CD4-positive, alpha-beta T cell (primary cell): ENCODE measurements at regions not wholly inside any gene's neighbourhood (a gene's known extent, or its start where the extent isn't known, plus 50 kb on each side); places are given as distances from the start of the nearest gene placed in this dataset.

ENCODE experiments used
- ATAC-seq: fragments of 200-7000 bp; cut with Tn5 transposase; one replicate; pipeline ENCODE4 v1.10.0; 2022; ENCODE audit warnings: mild to moderate bottlenecking; ENCODE audit not compliant: poor library complexity
- CTCF ChIA-PET: fragments of 350-600 bp; sonication (Branson Sonifier 250); formaldehyde crosslinking; loops from one replicate; lab custom pipeline; 2021; ENCODE audit warnings: antibody characterized with exemption, inconsistent platforms; lab: Charles Lee
- POLR2A ChIA-PET: fragments of 350-600 bp; sonication (Branson Sonifier 250); formaldehyde crosslinking; loops from one replicate; lab custom pipeline; 2021; ENCODE audit warnings: antibody characterized with exemption, inconsistent platforms; lab: Charles Lee
- DNase-seq, 14 experiments: peaks; one replicate each; pipeline ENCODE4 v3.0.0-alpha.2; 2013 to 2020; ENCODE audit warnings: mixed read lengths in 2 of 14
- H3K27ac ChIP-seq, 2 donors: one replicate each; pipeline versions ENCODE4 v1.5.1 to v1.7.0; 2013; ENCODE audit warnings: low read length in 2 of 2, low read depth in 1 of 2, mild to moderate bottlenecking in 1 of 2
- H3K27me3 ChIP-seq, 2 experiments: 1 replicate in 1 of 2; 2 replicates in 1 of 2; pipeline versions ENCODE4 v1.6.1 to v1.7.0; 2013; ENCODE audit warnings: low read length in 2 of 2, control low read depth in 1 of 2, mild to moderate bottlenecking in 1 of 2, moderate library complexity in 1 of 2; ENCODE audit not compliant: insufficient read depth in 2 of 2, control insufficient read depth in 1 of 2
- H3K36me3 ChIP-seq: one replicate; pipeline ENCODE4 v1.6.1; 2013; ENCODE audit warnings: low read length, control low read depth; ENCODE audit not compliant: insufficient read depth
- H3K4me1 ChIP-seq: one replicate; pipeline ENCODE4 v1.6.1; 2013; ENCODE audit warnings: low read length, control low read depth; ENCODE audit not compliant: insufficient read depth
- H3K4me3 ChIP-seq: one replicate; pipeline ENCODE4 v1.5.1; 2013; ENCODE audit warnings: mild to moderate bottlenecking, low read length, moderate library complexity
- H3K9me3 ChIP-seq, 2 experiments: 1 replicate in 1 of 2; 2 replicates in 1 of 2; pipeline versions ENCODE4 v1.6.1 to v1.7.0; 2013; ENCODE audit warnings: low read length in 2 of 2, mild to moderate bottlenecking in 2 of 2, control low read depth in 1 of 2, moderate library complexity in 1 of 2; ENCODE audit not compliant: control insufficient read depth in 1 of 2, insufficient read depth in 1 of 2
- H3K27ac Mint-ChIP-seq: one replicate; pipeline ENCODE4 v1.8.0; 2020; ENCODE audit warnings: mixed read lengths
- H3K27me3 Mint-ChIP-seq: one replicate; pipeline ENCODE4 v1.8.0; 2021; ENCODE audit warnings: mixed read lengths
- H3K36me3 Mint-ChIP-seq: one replicate; pipeline ENCODE4 v1.8.0; 2021; ENCODE audit warnings: low read depth, mixed read lengths
- H3K4me1 Mint-ChIP-seq: one replicate; pipeline ENCODE4 v1.8.0; 2021; ENCODE audit warnings: low read depth, mixed read lengths
- H3K4me3 Mint-ChIP-seq: one replicate; pipeline ENCODE4 v1.8.0; 2020; ENCODE audit warnings: mild to moderate bottlenecking, mixed read lengths
- H3K9me3 Mint-ChIP-seq: one replicate; pipeline ENCODE4 v1.8.0; 2020; ENCODE audit warnings: mixed read lengths
- CTCF ChIP-seq: fragments of 200-600 bp; IDR thresholded peaks from one replicate; pipeline ENCODE4 v1.8.0; 2022; ENCODE audit warnings: antibody characterized with exemption, mild to moderate bottlenecking
- intact Hi-C, 2 experiments: fragments of 100-400 bp; cut with DNase I in 1 of 2; cut with micrococcal nuclease in 1 of 2; formaldehyde crosslinking; loops; one replicate each; pipeline versions ENCODE4 v1.15.1 to v1.9.0; 2023 to 2025; cut with DNase I, micrococcal nuclease

- H3K27me3 Mint-ChIP-seq, result no peaks in the 10 kb centered on the region
- CTCF ChIA-PET, result no interaction called here
Observed at GRCh38 chr13:90254437-90254836, 1093.0 kb upstream of the MIR17HG start.

GRCh38 chr13:90256746-90257145, 1090.7 kb upstream of the MIR17HG start:
- no peaks in the 10 kb centered on the region for H3K27me3 Mint-ChIP-seq
- H3K36me3 Mint-ChIP-seq, result no peaks in the 10 kb centered on the region
- H3K4me3 Mint-ChIP-seq, result no peak overlapping the region
- Histone ChIP-seq H3K4me1 (no peaks in the 10 kb centered on the region), H3K9me3 (peaks cover 0 to 12% of the 10 kb centered on the region in 2 experiments), H3K4me3 (no peak overlapping the region), H3K36me3 (no peaks in the 10 kb centered on the region), H3K27me3 (no peaks in the 10 kb centered on the region), H3K27ac (no peak overlapping the region)
- peaks cover 12% of the 10 kb centered on the region for H3K9me3 Mint-ChIP-seq
- no peak for ATAC-seq
- CTCF ChIA-PET, result no interaction called here
- no peak for DNase-seq
- no peak for TF ChIP-seq CTCF
- POLR2A ChIA-PET, result no interaction called here
- no peaks in the 10 kb centered on the region for H3K4me1 Mint-ChIP-seq
- H3K27ac Mint-ChIP-seq, result no peak overlapping the region
- intact Hi-C loops, result no loop called here

More at GRCh38 chr13:90254437-90254836, 1093.0 kb upstream of the MIR17HG start:
- Histone ChIP-seq H3K4me1 (no peaks in the 10 kb centered on the region), H3K4me3 (no peak overlapping the region), H3K36me3 (no peaks in the 10 kb centered on the region), H3K9me3 (peaks cover 0 to 19% of the 10 kb centered on the region in 2 experiments), H3K27me3 (no peaks in the 10 kb centered on the region), H3K27ac (no peak overlapping the region)
- Mint-ChIP-seq H3K36me3 (no peaks in the 10 kb centered on the region), H3K9me3 (peaks cover 18% of the 10 kb centered on the region), H3K4me3 (no peak overlapping the region), H3K27ac (no peak overlapping the region), H3K4me1 (no peaks in the 10 kb centered on the region)
- no peak for DNase-seq
- POLR2A ChIA-PET, result no interaction called here
- ATAC-seq, result no peak
- TF ChIP-seq CTCF, result no peak
- intact Hi-C loops, result no loop called here

GRCh38 chr13:90258129-90258528, 1089.4 kb upstream of the MIR17HG start:
- TF ChIP-seq CTCF, result no peak
- Mint-ChIP-seq H3K27me3 (no peaks in the 10 kb centered on the region), H3K36me3 (no peaks in the 10 kb centered on the region), H3K27ac (no peak overlapping the region), H3K9me3 (peaks cover 16% of the 10 kb centered on the region), H3K4me1 (no peaks in the 10 kb centered on the region), H3K4me3 (no peak overlapping the region)
- ChIA-PET POLR2A (no interaction called here), CTCF (no interaction called here)
- Histone ChIP-seq H3K27ac (no peak overlapping the region), H3K4me3 (no peak overlapping the region), H3K36me3 (no peaks in the 10 kb centered on the region), H3K9me3 (peaks cover 0 to 12% of the 10 kb centered on the region in 2 experiments), H3K27me3 (no peaks in the 10 kb centered on the region), H3K4me1 (no peaks in the 10 kb centered on the region)
- DNase-seq (no peak), ATAC-seq (no peak)
- intact Hi-C loops, result no loop called here
